ENCODE measurements at regions not wholly inside any gene's neighbourhood (a gene's known extent, or its start where the extent isn't known, plus 50 kb on each side); places are given as distances from the start of the nearest gene placed in this dataset.

DNA sequence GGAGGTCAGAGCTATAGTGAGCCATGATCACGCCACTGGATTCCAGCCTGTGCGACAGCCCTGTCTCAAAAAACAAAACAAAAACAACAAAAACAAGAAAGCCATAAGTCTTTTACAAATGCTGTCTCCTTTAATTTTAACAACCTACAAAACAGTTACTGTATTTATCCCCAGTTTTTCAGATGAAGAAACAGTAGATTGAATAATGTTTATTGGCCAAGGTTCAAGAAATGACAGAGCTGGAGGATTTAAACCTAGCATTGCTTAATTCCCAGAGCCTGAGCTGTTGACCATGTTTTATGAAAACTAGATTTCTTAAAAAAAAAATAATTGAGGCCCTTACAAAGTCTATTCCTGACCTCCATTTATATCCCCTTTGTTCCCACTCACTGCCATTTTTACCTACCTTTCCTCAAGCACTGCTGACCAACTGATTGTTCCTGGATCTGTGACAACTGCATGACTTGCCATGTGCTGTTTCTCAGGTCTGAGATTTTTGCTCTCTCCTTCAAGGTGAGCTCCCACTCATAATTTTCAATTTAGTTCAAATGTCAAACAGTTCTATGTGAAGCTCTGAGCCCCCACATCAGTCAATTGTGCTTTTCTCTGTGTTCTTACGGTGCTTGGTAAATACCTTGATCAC, 140.8 kb downstream of the CHRM3 start:
- H4K5ac ChIP-seq (ENCODE audit: insufficient read length, low read depth, low read length): no peak overlapping the region
- H3K9me3 ChIP-seq (ENCODE audit: insufficient read depth in 2 of 2, low read depth in 1 of 2, low read length in 1 of 2): no peaks in the 10 kb centered on the region
- H3K36me3 ChIP-seq (ENCODE audit: control insufficient read depth in 2 of 4, insufficient read depth in 4 of 4, low read length in 3 of 4): no peaks in the 10 kb centered on the region
- no peak overlapping the region for H3K14ac ChIP-seq (ENCODE audit: insufficient read length)
- H3K4me3 ChIP-seq (ENCODE audit: extremely low read depth in 1 of 4, insufficient read depth in 2 of 4, low read depth in 3 of 4, low read length in 4 of 4): no peak overlapping the region
- H3K18ac ChIP-seq (ENCODE audit: extremely low read depth, low read length): no peak overlapping the region
- no peak overlapping the region for H2AK5ac ChIP-seq (ENCODE audit: low read depth, low read length)
- H4K91ac ChIP-seq (replicated peaks; ENCODE audit: insufficient read length, low read length): no peak overlapping the region
- FAIRE-seq (no peak), DNase-seq (ENCODE audit: low read depth in 1 of 2, low spot score in 2 of 2) (no peak)
- H2AFZ ChIP-seq (ENCODE audit: low read length): no peak overlapping the region
- H3K9ac ChIP-seq (replicated peaks in 1 of 4; ENCODE audit: extremely low read depth in 1 of 4, low read depth in 3 of 4, low read length in 3 of 4): no peak overlapping the region
- no peak overlapping the region for H3K4ac ChIP-seq (replicated peaks; ENCODE audit: insufficient read length, low read depth, low read length)
- H3K23ac ChIP-seq (ENCODE audit: insufficient read length): no peak overlapping the region
- no peak overlapping the region for H3K56ac ChIP-seq (replicated peaks; ENCODE audit: insufficient read length, low read depth, low read length)
- no peak overlapping the region for H2BK5ac ChIP-seq (ENCODE audit: low read depth, low read length)
- 94% methylated on average over 3 of the region's 3 CpGs; no CpG with 5 or more reads in 1 of the 2 experiments for WGBS, 2 experiments (ENCODE audit: extremely low coverage in 1 of 2, insufficient coverage in 1 of 2, insufficient read length in 1 of 2, insufficient replicate concordance in 2 of 2, low coverage in 1 of 2, low lambda C conversion rate in 2 of 2, missing lambda C conversion rate in 1 of 2)
- POLR2A ChIA-PET (ENCODE audit: partially characterized antibody): no interaction called here
- no peaks in the 10 kb centered on the region for H3K4me1 ChIP-seq (replicated peaks in 1 of 4; ENCODE audit: control insufficient read depth in 3 of 4, insufficient read depth in 4 of 4, low read length in 3 of 4)
- no peak overlapping the region for H3K27ac ChIP-seq (ENCODE audit: low read depth, low read length)
- no peak overlapping the region for H2BK20ac ChIP-seq (ENCODE audit: low read length)
- H3K23me2 ChIP-seq (ENCODE audit: low read depth, low read length): no peaks in the 10 kb centered on the region
- no peak overlapping the region for H3K4me2 ChIP-seq (ENCODE audit: insufficient read depth in 1 of 2, low read depth in 2 of 2, low read length in 2 of 2)
- H2BK15ac ChIP-seq (ENCODE audit: low read length): no peak overlapping the region
- no peak overlapping the region for H2BK12ac ChIP-seq (ENCODE audit: low read depth, low read length)
- no peak overlapping the region for H4K8ac ChIP-seq (ENCODE audit: extremely low read depth, insufficient read depth, low read length)
- H3K79me1 ChIP-seq (ENCODE audit: low read depth, low read length): no peaks in the 10 kb centered on the region
- H3K79me2 ChIP-seq (ENCODE audit: control insufficient read depth in 1 of 2, insufficient read depth in 2 of 2, low read length in 2 of 2): no peaks in the 10 kb centered on the region
- no peaks in the 10 kb centered on the region for H3K27me3 ChIP-seq (replicated peaks in 1 of 4; ENCODE audit: control insufficient read depth in 3 of 4, extremely low read depth in 1 of 4, insufficient read depth in 3 of 4, low read length in 3 of 4)
- TF ChIP-seq CHD2 (IDR thresholded peaks at IDR 0.05; ENCODE audit: low read length): no peak
- no peak overlapping the region for H2BK120ac ChIP-seq (replicated peaks; ENCODE audit: low read depth, low read length)
- CTCF ChIA-PET (ENCODE audit: partially characterized antibody): interaction anchor here (0.8 to 1.5 kb wide), 5 partner anchors 11 to 295 kb away, joined by 3 to 5 read pairs (median 3); no protein-coding TSS in a partner anchor
- no peaks in the 10 kb centered on the region for H4K20me1 ChIP-seq (replicated peaks in 1 of 2; ENCODE audit: control insufficient read depth in 1 of 2, insufficient read depth in 2 of 2, low read length in 2 of 2)

Measured in H1 (cell line).